ENCODE measurements at regions not wholly inside any gene's neighbourhood (a gene's known extent, or its start where the extent isn't known, plus 50 kb on each side); places are given as distances from the start of the nearest gene placed in this dataset.
"Not testable (repeated sequence)": the region's sequence is repeated elsewhere in the genome, so short reads cannot be mapped to it uniquely, and the experiment has no call there.

DNA sequence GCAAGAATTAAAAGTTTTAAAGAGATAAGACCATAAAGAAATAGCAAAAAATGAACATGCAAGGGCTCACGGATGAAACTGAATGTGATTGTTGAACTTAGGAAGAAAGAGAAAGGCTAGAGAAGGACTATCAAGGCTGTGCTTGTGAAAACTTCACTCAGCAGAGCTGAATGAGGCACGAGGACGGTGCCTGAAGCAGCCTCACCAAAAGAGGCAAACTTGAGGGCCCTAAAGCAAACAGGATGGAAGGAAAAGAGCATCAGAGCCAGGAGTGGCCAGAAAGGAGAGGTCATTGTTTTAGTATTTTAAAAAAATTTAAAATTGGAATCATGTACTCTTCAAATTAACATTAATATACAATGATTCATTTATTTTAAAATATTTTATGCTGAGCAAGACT lies 191.2 kb upstream of the SOX14 start:
- ATAC-seq (ENCODE audit: insufficient read depth, low FRiP score), result no peak
- WGBS, 2 donors, result 58 to 62% methylated on average over 3 of the region's 3 CpGs
- TF ChIP-seq, protein P1, sequence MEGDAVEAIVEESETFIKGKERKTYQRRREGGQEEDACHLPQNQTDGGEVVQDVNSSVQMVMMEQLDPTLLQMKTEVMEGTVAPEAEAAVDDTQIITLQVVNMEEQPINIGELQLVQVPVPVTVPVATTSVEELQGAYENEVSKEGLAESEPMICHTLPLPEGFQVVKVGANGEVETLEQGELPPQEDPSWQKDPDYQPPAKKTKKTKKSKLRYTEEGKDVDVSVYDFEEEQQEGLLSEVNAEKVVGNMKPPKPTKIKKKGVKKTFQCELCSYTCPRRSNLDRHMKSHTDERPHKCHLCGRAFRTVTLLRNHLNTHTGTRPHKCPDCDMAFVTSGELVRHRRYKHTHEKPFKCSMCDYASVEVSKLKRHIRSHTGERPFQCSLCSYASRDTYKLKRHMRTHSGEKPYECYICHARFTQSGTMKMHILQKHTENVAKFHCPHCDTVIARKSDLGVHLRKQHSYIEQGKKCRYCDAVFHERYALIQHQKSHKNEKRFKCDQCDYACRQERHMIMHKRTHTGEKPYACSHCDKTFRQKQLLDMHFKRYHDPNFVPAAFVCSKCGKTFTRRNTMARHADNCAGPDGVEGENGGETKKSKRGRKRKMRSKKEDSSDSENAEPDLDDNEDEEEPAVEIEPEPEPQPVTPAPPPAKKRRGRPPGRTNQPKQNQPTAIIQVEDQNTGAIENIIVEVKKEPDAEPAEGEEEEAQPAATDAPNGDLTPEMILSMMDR (IDR thresholded peaks at IDR 0.05; ENCODE audit: control extremely low read depth, extremely low read depth), result no peak
- Histone ChIP-seq H3K9me3 (ENCODE audit: control insufficient read depth in 4 of 4, insufficient read depth in 3 of 4, low read length in 3 of 4) (no peaks in the 10 kb centered on the region), H3K27ac (ENCODE audit: low read depth in 1 of 2, low read length in 1 of 2) (no peak overlapping the region), H3K27me3 (ENCODE audit: control insufficient read depth in 3 of 3, insufficient read depth in 3 of 3, low read length in 2 of 3) (no peaks in the 10 kb centered on the region), H3K36me3 (ENCODE audit: control insufficient read depth in 4 of 4, insufficient read depth in 4 of 4, low read length in 4 of 4) (no peaks in the 10 kb centered on the region), H3K4me1 (ENCODE audit: control insufficient read depth in 5 of 5, insufficient read depth in 5 of 5, low read length in 5 of 5) (no peaks in the 10 kb centered on the region), H3K4me3 (no peak overlapping the region), H3K9ac (ENCODE audit: insufficient read depth in 1 of 2, low read length in 2 of 2) (no peak overlapping the region)
- no peak for DNase-seq

DNA sequence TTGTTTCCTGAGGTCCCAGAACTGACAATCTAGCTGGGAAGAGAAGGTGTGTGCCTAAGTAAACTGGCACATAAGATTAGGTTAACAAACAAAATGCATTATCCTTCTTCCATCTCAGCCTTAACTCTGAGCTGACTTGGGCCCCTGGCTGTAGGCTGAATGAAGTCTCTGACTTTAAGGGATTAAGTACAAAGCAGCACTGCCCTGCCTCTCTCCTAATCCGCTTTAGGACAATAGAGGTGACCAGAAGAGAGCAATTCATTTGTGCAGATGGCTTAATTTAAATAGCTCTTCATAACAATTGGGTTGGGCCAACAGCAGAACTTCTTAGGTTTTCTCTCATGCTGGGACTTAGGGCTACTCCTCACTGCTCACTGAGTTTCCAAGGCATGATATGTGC lies 181.6 kb upstream of the SOX14 start:
- TF ChIP-seq, protein P1 (IDR thresholded peaks at IDR 0.05; ENCODE audit: control extremely low read depth, extremely low read depth), result no peak
- H3K9ac ChIP-seq (ENCODE audit: insufficient read depth in 1 of 2, low read length in 2 of 2), result no peak overlapping the region
- no peak for ATAC-seq (ENCODE audit: insufficient read depth, low FRiP score)
- no peak overlapping the region for H3K27ac ChIP-seq (ENCODE audit: low read depth in 1 of 2, low read length in 1 of 2)
- no peaks in the 10 kb centered on the region for H3K4me1 ChIP-seq (ENCODE audit: control insufficient read depth in 5 of 5, insufficient read depth in 5 of 5, low read length in 5 of 5)
- H3K27me3 ChIP-seq (ENCODE audit: control insufficient read depth in 3 of 3, insufficient read depth in 3 of 3, low read length in 2 of 3), result no peaks in the 10 kb centered on the region
- H3K36me3 ChIP-seq (ENCODE audit: control insufficient read depth in 4 of 4, insufficient read depth in 4 of 4, low read length in 4 of 4), result no peaks in the 10 kb centered on the region
- no peak overlapping the region for H3K4me3 ChIP-seq
- peaks cover 0 to 5% (median 0%) of the 10 kb centered on the region in 4 donors for H3K9me3 ChIP-seq (ENCODE audit: control insufficient read depth in 4 of 4, insufficient read depth in 3 of 4, low read length in 3 of 4)
- no peak for DNase-seq
- 61 to 63% methylated on average over 1 of the region's 1 CpG for WGBS, 2 donors

DNA sequence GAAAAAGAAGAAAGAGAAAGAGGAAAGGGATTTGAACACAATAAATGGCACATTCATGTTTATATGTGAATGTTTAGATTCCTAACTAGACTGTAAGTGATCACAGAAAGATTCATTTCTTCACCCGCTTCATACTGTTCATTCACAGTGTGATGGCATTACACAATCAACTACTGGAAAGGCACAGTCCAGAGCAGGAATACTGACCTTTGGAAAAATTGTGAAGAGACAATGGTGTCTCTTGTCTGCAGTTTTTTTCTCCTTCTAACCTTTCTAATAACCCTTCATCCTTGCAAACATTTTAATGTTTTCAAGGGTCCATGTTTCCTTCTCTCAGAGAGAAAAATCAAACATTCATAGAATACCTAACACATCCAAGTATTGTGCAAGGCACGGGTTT lies 180.9 kb upstream of the SOX14 start:
- TF ChIP-seq, protein P1 (IDR thresholded peaks at IDR 0.05; ENCODE audit: control extremely low read depth, extremely low read depth), result no peak
- no peaks in the 10 kb centered on the region for H3K27me3 ChIP-seq (ENCODE audit: control insufficient read depth in 3 of 3, insufficient read depth in 3 of 3, low read length in 2 of 3)
- no peaks in the 10 kb centered on the region for H3K4me1 ChIP-seq (ENCODE audit: control insufficient read depth in 5 of 5, insufficient read depth in 5 of 5, low read length in 5 of 5)
- no peaks in the 10 kb centered on the region for H3K36me3 ChIP-seq (ENCODE audit: control insufficient read depth in 4 of 4, insufficient read depth in 4 of 4, low read length in 4 of 4)
- 73 to 77% methylated on average over 2 of the region's 2 CpGs for WGBS, 2 donors
- H3K9me3 ChIP-seq (ENCODE audit: control insufficient read depth in 4 of 4, insufficient read depth in 3 of 4, low read length in 3 of 4), result peaks cover 0 to 5% (median 0%) of the 10 kb centered on the region in 4 donors
- no peak overlapping the region for H3K9ac ChIP-seq (ENCODE audit: insufficient read depth in 1 of 2, low read length in 2 of 2)
- ATAC-seq (ENCODE audit: insufficient read depth, low FRiP score), result no peak
- H3K4me3 ChIP-seq, result no peak overlapping the region
- no peak for DNase-seq
- no peak overlapping the region for H3K27ac ChIP-seq (ENCODE audit: low read depth in 1 of 2, low read length in 1 of 2)

DNA sequence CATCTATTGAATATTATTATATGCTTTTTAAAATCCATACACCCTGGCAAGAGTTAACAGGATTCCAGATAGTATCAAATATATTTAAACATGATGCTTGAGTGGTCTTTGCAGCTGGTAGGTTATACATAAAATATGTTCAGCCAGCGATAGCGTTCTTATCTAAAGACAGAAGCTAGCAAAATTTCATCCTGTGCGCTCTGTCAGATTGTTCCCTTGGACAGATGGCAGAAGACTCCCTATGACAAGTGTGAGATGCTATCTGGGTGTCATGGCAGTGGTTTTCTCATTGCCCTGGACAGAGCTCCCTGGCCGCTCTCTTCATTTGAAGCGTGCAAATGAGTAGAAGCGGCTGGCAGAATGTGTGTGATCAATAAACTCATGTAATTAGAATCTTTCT lies 175.2 kb upstream of the SOX14 start:
- H3K36me3 ChIP-seq (ENCODE audit: control insufficient read depth in 4 of 4, insufficient read depth in 4 of 4, low read length in 4 of 4), result no peaks in the 10 kb centered on the region
- H3K4me3 ChIP-seq, result no peak overlapping the region
- H3K9me3 ChIP-seq (ENCODE audit: control insufficient read depth in 4 of 4, insufficient read depth in 3 of 4, low read length in 3 of 4), result no peaks in the 10 kb centered on the region
- DNase-seq, result no peak
- H3K4me1 ChIP-seq (ENCODE audit: control insufficient read depth in 5 of 5, insufficient read depth in 5 of 5, low read length in 5 of 5), result no peaks in the 10 kb centered on the region
- WGBS, 2 donors, result 74 to 79% methylated on average over 6 of the region's 6 CpGs
- TF ChIP-seq, protein P1 (IDR thresholded peaks at IDR 0.05; ENCODE audit: control extremely low read depth, extremely low read depth), result no peak
- H3K27me3 ChIP-seq (ENCODE audit: control insufficient read depth in 3 of 3, insufficient read depth in 3 of 3, low read length in 2 of 3), result no peaks in the 10 kb centered on the region
- H3K27ac ChIP-seq (ENCODE audit: low read depth in 1 of 2, low read length in 1 of 2), result no peak overlapping the region
- no peak for ATAC-seq (ENCODE audit: insufficient read depth, low FRiP score)
- no peak overlapping the region for H3K9ac ChIP-seq (ENCODE audit: insufficient read depth in 1 of 2, low read length in 2 of 2)

DNA sequence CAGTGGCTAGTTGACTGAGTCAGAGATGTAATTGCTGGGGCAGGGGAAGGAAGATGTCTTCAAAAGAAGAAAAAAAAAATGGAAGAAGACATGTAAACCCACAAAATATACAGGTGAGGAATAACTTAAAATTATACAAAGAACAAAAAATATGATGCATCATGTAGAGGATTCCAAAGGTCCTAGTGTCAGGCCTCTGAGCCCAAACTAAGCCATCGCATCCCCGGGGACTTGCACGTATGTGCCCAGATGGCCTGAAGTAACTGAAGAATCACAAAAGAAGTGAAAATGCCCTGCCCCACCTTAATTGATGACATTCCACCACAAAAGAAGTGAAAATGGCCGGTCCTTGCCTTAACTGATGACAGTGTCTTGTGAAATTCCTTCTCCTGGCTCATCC lies 168.7 kb upstream of the SOX14 start:
- not testable (repeated sequence) for ATAC-seq (ENCODE audit: insufficient read depth, low FRiP score); H3K9me3 ChIP-seq (ENCODE audit: control insufficient read depth in 4 of 4, insufficient read depth in 3 of 4, low read length in 3 of 4); H3K4me1 ChIP-seq (ENCODE audit: control insufficient read depth in 5 of 5, insufficient read depth in 5 of 5, low read length in 5 of 5); H3K27me3 ChIP-seq (ENCODE audit: control insufficient read depth in 3 of 3, insufficient read depth in 3 of 3, low read length in 2 of 3); H3K9ac ChIP-seq (ENCODE audit: insufficient read depth in 1 of 2, low read length in 2 of 2); H3K27ac ChIP-seq (ENCODE audit: low read depth in 1 of 2, low read length in 1 of 2); H3K4me3 ChIP-seq; H3K36me3 ChIP-seq (ENCODE audit: control insufficient read depth in 4 of 4, insufficient read depth in 4 of 4, low read length in 4 of 4); DNase-seq
- WGBS, 2 donors, result 75 to 90% methylated on average over 3 of the region's 4 CpGs

Measured in lung (tissue), 11 donors.